Ammon's horn (tissue), 1 donor: ENCODE measurements at regions not wholly inside any gene's neighbourhood (a gene's known extent, or its start where the extent isn't known, plus 50 kb on each side); places are given as distances from the start of the nearest gene placed in this dataset.
"Not testable (repeated sequence)": the region's sequence is repeated elsewhere in the genome, so short reads cannot be mapped to it uniquely, and the experiment has no call there.

Experiments
- DNase-seq: peaks from one replicate; pipeline ENCODE4 v3.0.0-alpha.2; 2016; ENCODE audit warnings: low spot score

DNA sequence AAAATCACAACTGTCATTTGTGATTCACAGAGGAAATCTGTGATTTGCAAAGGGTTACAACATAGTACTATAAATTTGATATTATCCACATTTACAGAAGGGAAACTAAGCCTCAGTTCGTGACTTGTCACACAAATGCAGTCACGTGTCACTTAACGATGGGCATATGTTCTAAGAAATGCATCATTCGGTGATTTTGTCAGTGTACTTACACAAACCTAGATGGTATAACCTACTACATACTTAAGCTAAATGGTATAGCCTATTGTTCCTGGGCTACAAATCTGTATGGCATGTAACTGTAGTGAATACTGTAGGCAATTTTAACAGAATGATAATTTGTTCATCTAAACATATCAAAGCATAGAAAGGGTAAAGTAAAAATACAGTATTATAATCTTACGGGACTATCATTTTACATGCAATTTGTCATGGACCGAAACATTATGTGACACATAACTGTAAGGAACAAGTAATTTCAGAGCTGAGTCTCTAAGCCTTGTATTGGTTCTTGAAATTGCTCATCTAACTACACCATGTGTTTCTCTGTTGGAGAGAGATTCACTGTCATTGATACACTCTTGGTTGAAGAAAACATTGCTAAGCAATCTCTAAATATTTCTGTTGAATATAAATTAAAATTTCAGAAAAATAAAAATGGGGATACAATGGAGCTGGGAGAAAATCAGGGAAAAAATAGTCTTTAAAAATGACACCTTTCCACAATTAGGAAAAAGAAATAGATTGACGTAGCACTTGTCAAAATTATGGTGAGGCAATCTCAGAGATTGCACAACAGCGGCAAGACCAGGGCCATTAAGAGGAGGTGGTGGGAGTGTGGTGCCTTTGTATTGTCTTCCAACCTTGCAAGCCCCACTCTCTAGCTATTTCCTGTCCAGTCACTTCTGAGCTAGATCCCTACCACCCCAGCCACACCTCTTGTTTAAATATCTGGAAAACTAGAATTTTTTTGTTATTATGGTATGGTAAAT is 645.8 kb upstream of the TBL1XR1 start:
- DNase-seq: no peak

- DNase-seq: no peak
Measured at GRCh38 chr3:177852001-177852807, 654.9 kb upstream of the TBL1XR1 start.

- DNase-seq: no peak
Measured at GRCh38 chr3:177855021-177855420, 657.7 kb upstream of the TBL1XR1 start.

GRCh38 chr3:177860184-177860583 is 662.9 kb upstream of the TBL1XR1 start:
- no peak for DNase-seq

DNA sequence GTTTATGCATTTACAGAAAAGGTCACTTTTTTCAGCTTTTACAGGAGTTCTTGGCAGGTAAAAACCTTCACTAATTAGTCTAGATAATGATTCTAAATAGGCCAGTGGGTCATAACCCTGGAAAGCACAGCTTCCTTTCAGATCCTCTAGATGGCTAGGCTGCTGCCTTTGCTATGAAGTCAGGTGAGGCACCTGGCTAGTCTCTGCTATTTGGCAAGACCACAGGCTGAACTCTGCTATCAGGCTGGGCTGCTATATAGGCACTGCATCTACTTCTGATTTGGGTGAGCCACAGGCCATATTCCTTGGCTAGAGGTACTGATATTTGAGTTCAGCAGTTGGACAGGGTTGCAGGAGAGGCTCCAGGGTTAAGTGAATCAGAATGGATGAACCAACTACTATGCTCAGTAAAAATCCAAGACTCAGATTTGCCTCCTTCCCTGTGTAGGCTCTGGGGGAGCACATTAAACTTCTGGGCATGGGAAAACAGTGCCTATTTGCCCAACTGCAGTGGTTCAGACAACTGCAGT is 665.7 kb upstream of the TBL1XR1 start:
- no peak for DNase-seq

DNA sequence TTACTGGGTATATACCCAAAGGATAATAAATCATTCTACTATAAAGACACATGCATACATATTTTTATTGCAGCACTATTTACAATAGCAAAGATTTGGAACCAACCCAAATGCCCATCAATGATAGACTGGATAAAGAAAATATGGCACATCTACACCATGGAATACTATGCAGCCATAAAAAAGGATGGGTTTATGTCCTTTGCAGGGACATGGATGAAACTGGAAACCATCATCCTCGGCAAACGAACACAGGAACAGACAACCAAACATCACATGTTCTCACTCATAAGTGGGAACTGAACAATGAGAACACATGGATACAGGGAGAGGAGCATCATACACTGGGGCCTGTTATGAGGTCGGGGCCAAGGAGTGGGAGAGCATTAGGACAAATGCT is 665.0 kb upstream of the KCNMB2 start:
- not testable (repeated sequence) for DNase-seq

- DNase-seq: no peak
Measured at GRCh38 chr3:177878192-177878591, 658.0 kb upstream of the KCNMB2 start.

GRCh38 chr3:177878957-177879356 is 657.3 kb upstream of the KCNMB2 start:
- DNase-seq: no peak

GRCh38 chr3:177881351-177881750 is 654.9 kb upstream of the KCNMB2 start:
- no peak for DNase-seq

DNA sequence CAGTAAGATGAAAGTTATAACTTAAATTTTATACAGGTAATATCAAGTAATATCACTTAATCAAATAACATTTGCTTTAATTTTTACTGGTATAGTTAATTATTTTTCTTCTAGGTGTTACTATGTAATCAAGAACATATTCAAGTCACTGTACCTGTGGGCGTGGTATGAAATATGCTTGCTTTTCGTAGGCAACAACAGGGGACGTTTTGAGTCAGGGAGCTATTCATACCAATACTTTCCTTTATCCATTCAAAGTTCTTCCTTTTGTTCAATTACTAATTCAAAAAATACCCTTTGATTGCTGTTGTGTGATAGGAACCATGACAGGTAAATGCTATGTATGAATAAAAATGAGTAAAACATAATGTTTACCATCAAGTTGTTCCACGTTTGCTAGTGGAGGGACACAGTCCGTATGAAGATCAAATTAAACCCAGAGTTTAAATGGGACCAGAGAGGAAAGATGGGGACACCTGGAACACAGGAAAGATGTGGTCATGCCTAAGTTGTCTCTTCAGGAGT is 654.0 kb upstream of the KCNMB2 start:
- DNase-seq: no peak

DNA sequence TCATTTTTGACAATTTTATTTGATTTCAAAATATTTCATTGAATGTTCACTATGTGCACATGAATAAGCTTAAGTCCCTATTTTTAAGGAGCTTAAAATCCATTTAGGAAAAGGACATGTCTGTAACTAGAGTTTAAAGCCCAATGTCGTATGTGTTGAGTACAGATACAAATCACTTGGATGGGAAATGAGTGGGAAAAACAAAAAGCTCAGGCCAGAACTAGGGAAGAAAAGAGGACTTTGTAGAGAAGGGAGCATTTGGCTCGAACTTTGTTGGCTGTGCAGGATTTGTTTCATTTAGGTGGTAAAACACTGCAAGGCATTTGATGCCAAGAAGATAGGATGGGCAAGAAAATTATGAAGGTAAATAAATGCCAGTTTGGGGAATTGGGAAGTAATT is 653.1 kb upstream of the KCNMB2 start:
- no peak for DNase-seq

DNA sequence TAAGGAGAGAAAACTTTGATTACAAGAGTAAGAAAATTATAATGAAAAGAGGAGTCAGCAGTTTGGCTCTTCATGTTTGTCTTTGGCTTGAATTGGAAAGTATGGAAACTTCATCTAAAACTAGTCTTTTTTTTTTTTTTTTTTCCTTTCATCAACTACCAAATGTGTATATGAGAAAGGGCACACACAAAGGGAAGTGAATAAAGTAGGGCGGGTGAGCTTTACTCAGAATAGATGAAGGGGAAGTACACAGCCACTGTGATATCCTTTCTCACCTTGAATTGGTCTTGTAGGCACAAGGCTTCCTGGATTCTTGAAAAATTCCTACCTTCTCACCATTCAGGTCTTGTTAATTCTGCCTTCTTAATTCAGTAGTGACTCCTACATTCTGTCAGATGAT is 652.3 kb upstream of the KCNMB2 start:
- no peak for DNase-seq

- no peak for DNase-seq
Measured at GRCh38 chr3:177885063-177885462, 651.2 kb upstream of the KCNMB2 start.

DNA sequence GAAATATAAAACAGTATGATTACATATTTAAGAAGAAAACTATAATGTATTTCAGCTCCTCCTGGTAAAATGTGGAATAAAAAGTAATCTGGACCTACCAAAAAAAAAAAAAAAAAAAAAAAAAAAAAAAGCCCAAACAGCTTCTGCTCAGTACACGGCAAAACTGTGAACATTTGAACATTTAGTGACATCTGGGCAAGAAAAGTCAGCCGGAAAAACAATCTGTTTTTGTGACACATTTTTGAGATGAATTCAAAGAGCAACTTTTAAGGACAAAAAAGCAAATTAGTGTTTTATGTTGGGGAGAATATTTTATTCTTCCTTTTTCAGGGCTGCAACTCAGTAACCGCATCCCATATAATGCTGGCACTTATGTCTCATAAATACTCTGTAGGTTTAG is 649.7 kb upstream of the KCNMB2 start:
- no peak for DNase-seq

GRCh38 chr3:177887475-177887874 is 648.8 kb upstream of the KCNMB2 start:
- DNase-seq: no peak

DNA sequence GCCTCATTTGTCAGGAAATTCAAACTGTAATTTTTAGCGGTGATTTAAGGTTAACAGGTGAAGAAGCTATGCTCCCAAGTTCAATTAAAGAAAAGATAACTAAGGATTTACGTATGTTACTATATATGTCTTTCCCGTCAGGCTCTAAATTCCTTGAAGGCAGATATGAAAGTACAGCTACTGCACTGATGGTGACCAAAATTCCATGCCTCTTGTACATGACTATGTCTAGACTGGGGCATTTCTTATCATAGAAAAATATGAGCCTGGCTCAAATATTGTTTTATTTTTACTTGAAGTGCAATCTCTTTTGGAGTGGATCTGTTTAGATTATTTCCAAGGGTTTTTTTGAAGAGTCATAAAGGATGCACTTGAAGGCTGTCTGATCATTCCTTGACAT is 647.1 kb upstream of the KCNMB2 start:
- DNase-seq: no peak

DNA sequence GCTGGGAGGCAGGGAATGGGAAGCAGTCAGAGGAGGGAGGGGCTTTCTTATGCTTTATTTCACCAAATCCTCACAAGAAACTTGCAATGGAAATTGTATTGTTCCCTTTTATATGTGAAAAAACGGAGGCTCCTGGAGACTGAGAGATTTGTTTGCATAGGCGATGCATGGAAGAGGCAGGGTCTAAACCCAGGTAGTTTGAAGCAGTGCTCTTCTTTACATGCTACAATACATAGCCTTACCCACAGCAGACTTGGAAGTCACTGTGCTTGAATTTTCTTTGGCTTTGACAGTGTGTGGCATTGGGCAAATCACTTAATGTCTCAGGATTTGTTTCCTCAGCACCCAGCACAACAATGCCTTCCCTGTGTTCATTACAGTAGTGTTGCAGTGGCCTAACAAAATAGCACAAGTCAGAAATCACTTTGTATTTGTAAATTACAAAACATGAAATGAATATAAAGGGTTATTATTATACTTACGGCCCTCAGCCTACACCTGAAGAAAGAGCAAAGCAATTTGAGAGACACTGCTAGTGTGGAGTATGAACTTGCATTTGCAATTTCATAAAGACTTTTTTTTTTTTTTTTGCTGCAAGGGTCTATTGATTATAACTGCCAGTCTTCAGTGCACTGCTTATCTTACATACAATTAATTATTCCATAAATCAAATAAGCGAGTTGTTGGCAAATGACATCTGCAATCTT is 646.4 kb upstream of the KCNMB2 start:
- no peak for DNase-seq

- no peak for DNase-seq
Measured at GRCh38 chr3:177890359-177890683, 645.9 kb upstream of the KCNMB2 start.

GRCh38 chr3:177891569-177891968 is 644.7 kb upstream of the KCNMB2 start:
- DNase-seq: not testable (repeated sequence)

DNA sequence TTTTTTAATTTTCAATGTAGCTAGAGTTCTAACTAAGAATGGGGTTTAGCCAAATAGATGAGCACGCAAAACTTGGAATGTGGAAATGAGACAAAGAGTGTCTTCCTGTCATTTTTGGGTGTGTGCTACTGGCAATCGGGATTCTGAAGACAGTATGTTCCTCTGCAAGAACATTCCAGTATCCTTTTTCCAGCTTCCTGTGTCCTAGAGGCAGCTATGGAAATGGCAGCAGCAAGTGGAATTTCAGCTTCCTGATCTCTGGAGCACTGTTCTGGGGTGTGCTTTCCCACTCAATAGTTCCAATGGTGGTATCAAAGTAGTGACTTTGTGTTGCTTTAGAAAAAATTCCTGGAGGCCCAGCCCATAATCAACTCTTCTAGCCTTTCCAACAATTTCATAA is 642.9 kb upstream of the KCNMB2 start:
- no peak for DNase-seq

- no peak for DNase-seq
Measured at GRCh38 chr3:177894081-177894728, 642.0 kb upstream of the KCNMB2 start.

DNA sequence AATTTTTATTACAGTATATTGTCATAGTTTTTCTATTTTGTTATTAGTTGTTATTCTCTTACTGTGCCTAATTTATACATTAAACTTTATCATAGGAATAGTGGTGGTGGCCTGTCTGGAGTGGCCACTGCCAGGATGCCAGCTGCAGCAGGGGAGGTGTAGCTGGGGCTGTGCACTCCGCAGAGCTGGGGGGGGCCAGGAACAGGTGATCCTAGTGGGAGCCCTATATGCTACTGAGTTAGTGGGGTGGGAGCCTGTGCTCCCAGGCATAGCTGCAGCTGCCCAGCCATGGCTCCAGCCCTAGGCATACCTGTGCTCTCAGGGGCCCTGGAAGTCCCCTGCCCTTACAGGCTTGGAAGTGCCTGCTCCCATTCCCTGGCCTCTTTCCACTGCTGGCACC is 638.1 kb upstream of the KCNMB2 start:
- DNase-seq: no peak
